Keratinocyte (primary cell): ENCODE measurements at regions not wholly inside any gene's neighbourhood (a gene's known extent, or its start where the extent isn't known, plus 50 kb on each side); places are given as distances from the start of the nearest gene placed in this dataset.
A peak's percentile ranks its signal among the peaks of the same experiment; 100 is the strongest.
"Not testable (repeated sequence)": the region's sequence is repeated elsewhere in the genome, so short reads cannot be mapped to it uniquely, and the experiment has no call there.

ENCODE experiments used
- DNase-seq: peaks from one replicate; pipeline ENCODE4 v3.0.0-alpha.2; 2011; ENCODE audit warnings: low read depth, missing footprints, low spot score
- FAIRE-seq: peaks from 2 replicates; lab custom pipeline; 2011; peaks lifted over from hg19 to GRCh38; lab: Jason Lieb, UNC
- H2AFZ ChIP-seq: 2 replicates; pipeline ENCODE4 v1.6.0; 2012; ENCODE audit warnings: low read length, control low read depth, inconsistent platforms; ENCODE audit not compliant: control insufficient read depth
- H3K27ac ChIP-seq: 2 replicates; pipeline ENCODE4 v1.5.1; 2011; ENCODE audit warnings: low read length; ENCODE audit not compliant: control insufficient read depth, insufficient read depth
- H3K27me3 ChIP-seq: 3 replicates; pipeline ENCODE4 v1.6.0; 2011; ENCODE audit warnings: low read length; ENCODE audit not compliant: control insufficient read depth, insufficient read depth; ENCODE audit errors: extremely low read depth
- H3K36me3 ChIP-seq, 2 experiments: 2 replicates in 1 of 2; 3 replicates in 1 of 2; pipeline ENCODE4 v1.5.1; 2011; ENCODE audit warnings: low read length in 2 of 2, mild to moderate bottlenecking in 1 of 2; ENCODE audit not compliant: control insufficient read depth in 2 of 2, insufficient read depth in 2 of 2; ENCODE audit errors: extremely low read depth in 1 of 2
- H3K4me1 ChIP-seq: 3 replicates; pipeline ENCODE4 v1.5.1; 2011; ENCODE audit warnings: low read length; ENCODE audit not compliant: control insufficient read depth, insufficient read depth; ENCODE audit errors: extremely low read depth
- H3K4me2 ChIP-seq: 3 replicates; pipeline ENCODE4 v1.6.0; 2011; ENCODE audit warnings: low read depth, low read length; ENCODE audit not compliant: control insufficient read depth, insufficient read depth; ENCODE audit errors: extremely low read depth
- H3K4me3 ChIP-seq, 3 experiments: fragments of 200-600 bp in 1 of 3; sonication (generic) in 1 of 3; 2 replicates in 2 of 3; 3 replicates in 1 of 3; pipeline ENCODE4 v1.5.1; 2011 to 2016; ENCODE audit warnings: low read length in 3 of 3, mild to moderate bottlenecking in 3 of 3, control low read depth in 2 of 3, inconsistent platforms in 1 of 3, low read depth in 1 of 3, mixed read lengths in 1 of 3, mixed run types in 1 of 3, moderate library complexity in 1 of 3; ENCODE audit not compliant: control insufficient read depth in 2 of 3, insufficient read depth in 2 of 3; ENCODE audit errors: extremely low read depth in 1 of 3
- H3K79me2 ChIP-seq: 2 replicates; pipeline ENCODE4 v1.6.0; 2012; ENCODE audit warnings: low read length; ENCODE audit not compliant: control insufficient read depth, insufficient read depth
- H3K9ac ChIP-seq: 3 replicates; pipeline ENCODE4 v1.6.0; 2011; ENCODE audit warnings: low read length; ENCODE audit not compliant: control insufficient read depth, insufficient read depth; ENCODE audit errors: extremely low read depth
- H3K9me1 ChIP-seq: 3 replicates; pipeline ENCODE4 v1.6.0; 2011; ENCODE audit warnings: low read length; ENCODE audit not compliant: control insufficient read depth, insufficient read depth; ENCODE audit errors: extremely low read depth
- H3K9me3 ChIP-seq: 2 replicates; pipeline ENCODE4 v1.5.1; 2012; ENCODE audit warnings: low read depth, low read length; ENCODE audit not compliant: control insufficient read depth
- H4K20me1 ChIP-seq: 3 replicates; pipeline ENCODE4 v1.6.0; 2011; ENCODE audit warnings: low read length; ENCODE audit not compliant: control insufficient read depth, insufficient read depth; ENCODE audit errors: extremely low read depth
- dilution Hi-C: fragments of 300-500 bp; cut with MboI; formaldehyde crosslinking; loops from one replicate; pipeline ENCODE4 v1.7.0; 2020; ENCODE audit warnings: low sequenced_read_pairs; ENCODE audit not compliant: extremely low pct_ligation_motif_present

GRCh38 chr2:110328677-110329076 lies 116.3 kb upstream of the MTLN start:
- H3K9me1 ChIP-seq, H3K27ac ChIP-seq, H3K4me3 ChIP-seq, H3K9me3 ChIP-seq, H3K27me3 ChIP-seq, FAIRE-seq, H3K4me1 ChIP-seq, H4K20me1 ChIP-seq, dilution Hi-C loops, H3K36me3 ChIP-seq, H2AFZ ChIP-seq, H3K4me2 ChIP-seq, DNase-seq, H3K9ac ChIP-seq, H3K79me2 ChIP-seq: not testable (repeated sequence)

DNA sequence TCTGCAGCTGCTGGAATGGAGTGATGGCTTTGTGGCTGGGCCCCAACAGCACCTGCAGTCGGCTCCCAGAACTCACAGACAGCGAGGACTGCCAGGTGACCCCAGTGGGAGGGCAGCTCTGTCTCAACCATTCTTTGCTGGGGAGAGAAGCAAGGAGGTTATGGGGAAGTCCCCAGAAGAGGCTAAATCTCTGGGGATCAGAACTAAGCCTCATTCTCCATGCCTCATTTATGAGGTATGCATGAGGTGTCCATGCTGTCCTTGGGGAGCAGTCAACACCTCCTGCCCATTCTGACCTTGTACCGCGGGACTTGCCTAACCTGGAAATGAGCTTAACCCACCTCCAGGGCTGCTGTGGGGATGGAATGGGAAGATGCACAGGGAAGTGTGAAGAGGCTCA lies 111.5 kb upstream of the MTLN start:
- H4K20me1 ChIP-seq, DNase-seq, H3K79me2 ChIP-seq, H2AFZ ChIP-seq, H3K27me3 ChIP-seq, H3K27ac ChIP-seq, H3K9me1 ChIP-seq, H3K4me2 ChIP-seq, H3K9me3 ChIP-seq, H3K9ac ChIP-seq, FAIRE-seq, H3K36me3 ChIP-seq, H3K4me1 ChIP-seq, dilution Hi-C loops, H3K4me3 ChIP-seq: not testable (repeated sequence)

DNA sequence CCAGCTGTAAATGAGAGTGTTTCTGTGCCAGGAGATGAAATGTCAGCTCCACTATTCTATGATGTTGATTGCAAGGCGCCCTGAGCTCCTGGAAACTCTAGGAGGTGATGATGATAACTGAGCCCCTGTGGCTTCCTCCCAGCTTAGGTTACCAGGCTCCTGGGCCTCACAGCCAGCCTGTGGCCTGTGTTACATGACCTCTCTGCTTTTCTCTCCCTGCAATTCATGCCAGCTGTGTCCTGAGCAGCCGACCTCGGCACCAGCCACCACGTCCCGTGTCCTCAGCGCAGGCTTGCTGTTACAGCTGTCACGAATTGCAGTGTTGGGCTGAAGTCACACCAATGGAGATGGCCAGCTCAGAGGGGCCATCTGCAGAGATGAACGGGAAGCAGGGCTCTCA lies 110.2 kb upstream of the MTLN start:
- H3K79me2 ChIP-seq, H3K36me3 ChIP-seq, H3K4me2 ChIP-seq, H3K27me3 ChIP-seq, H4K20me1 ChIP-seq, dilution Hi-C loops, H3K9ac ChIP-seq, H3K4me3 ChIP-seq, DNase-seq, FAIRE-seq, H3K9me1 ChIP-seq, H2AFZ ChIP-seq, H3K27ac ChIP-seq, H3K4me1 ChIP-seq, H3K9me3 ChIP-seq: not testable (repeated sequence)

DNA sequence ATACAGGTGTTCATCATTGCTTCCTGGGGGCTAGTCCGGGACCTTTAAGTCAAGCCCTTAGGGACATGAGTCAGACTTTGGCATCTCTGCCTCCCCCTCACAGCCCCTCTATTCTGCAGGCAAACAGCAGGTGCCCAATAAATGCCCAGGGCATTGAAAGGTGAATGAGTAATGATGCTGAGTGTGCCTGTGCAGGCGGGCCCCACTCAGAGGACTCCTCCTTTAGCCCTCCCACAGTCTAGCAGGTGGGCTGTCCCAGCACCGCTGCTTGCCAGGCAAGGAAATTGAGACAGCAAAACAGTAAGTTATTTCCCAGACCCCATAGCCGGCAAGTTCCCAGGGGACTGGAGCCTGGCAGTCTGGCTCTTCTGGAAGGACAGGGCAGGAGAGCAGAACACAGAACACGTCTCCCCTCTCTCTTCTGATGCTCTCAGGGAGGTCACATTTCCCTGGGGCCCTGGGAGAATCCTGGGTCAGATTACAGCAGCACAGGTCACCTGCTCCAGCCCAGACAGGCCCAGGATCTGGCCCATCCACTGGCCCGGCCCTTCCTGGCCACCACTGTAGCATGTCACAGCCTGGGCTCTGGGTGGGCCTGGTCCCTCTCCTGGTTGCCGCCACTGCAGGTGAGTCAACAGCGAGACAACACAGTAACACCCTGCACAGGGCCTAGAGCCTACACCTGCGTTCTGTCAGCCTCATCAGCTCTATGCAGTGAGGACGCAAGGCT lies 108.7 kb upstream of the MTLN start:
- H3K9ac ChIP-seq, H3K27me3 ChIP-seq, H3K9me3 ChIP-seq, H3K4me1 ChIP-seq, dilution Hi-C loops, H3K4me3 ChIP-seq, DNase-seq, H3K27ac ChIP-seq, H3K36me3 ChIP-seq, H2AFZ ChIP-seq, H4K20me1 ChIP-seq, H3K79me2 ChIP-seq, H3K4me2 ChIP-seq, H3K9me1 ChIP-seq: not testable (repeated sequence)
- peak; percentile 80 for FAIRE-seq

GRCh38 chr2:110318898-110319297 lies 106.6 kb upstream of the MTLN start:
- H4K20me1 ChIP-seq, H2AFZ ChIP-seq, FAIRE-seq, H3K4me1 ChIP-seq, H3K9me1 ChIP-seq, H3K9me3 ChIP-seq, H3K9ac ChIP-seq, H3K27me3 ChIP-seq, DNase-seq, H3K4me2 ChIP-seq, H3K4me3 ChIP-seq, dilution Hi-C loops, H3K79me2 ChIP-seq, H3K27ac ChIP-seq, H3K36me3 ChIP-seq: not testable (repeated sequence)
